ENCODE measurements at regions not wholly inside any gene's neighbourhood (a gene's known extent, or its start where the extent isn't known, plus 50 kb on each side); places are given as distances from the start of the nearest gene placed in this dataset.

DNA sequence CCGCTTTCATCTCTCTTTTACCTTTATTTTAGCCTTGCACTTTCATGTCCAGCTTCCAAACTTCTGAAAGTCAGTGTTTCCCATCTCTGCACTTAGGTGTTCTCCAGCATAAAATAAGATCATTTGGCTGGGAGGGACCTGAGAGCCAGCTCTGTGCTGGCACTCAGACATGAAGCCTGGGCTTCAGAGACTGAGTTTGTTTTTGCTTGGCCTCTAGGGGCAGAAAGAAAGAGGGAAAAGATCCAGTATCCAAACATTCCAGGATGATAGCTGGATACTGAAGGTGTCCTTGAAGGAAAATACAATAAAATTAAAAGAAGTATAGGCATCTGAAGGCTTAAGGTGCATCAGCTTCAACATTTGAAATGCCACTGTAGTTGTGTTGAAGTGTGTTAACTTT is 202.4 kb upstream of the ZIC3 start:
- TF ChIP-seq POLR2AphosphoS5 (IDR thresholded peaks at IDR 0.05; ENCODE audit: borderline replicate concordance, low read depth, low read length): no peak
- no peak for TF ChIP-seq EZH2 (IDR thresholded peaks at IDR 0.05)

All from SK-N-MC (cell line).